ENCODE measurements at regions not wholly inside any gene's neighbourhood (a gene's known extent, or its start where the extent isn't known, plus 50 kb on each side); places are given as distances from the start of the nearest gene placed in this dataset.

GRCh38 chr4:12884846-12885796 lies 599.0 kb downstream of the RAB28 start:
- Histone ChIP-seq H3K27me3 (replicated peaks; ENCODE audit: insufficient read depth) (no peaks in the 10 kb centered on the region), H3K27ac (no peak overlapping the region), H3K9me3 (no peaks in the 10 kb centered on the region), H3K4me1 (ENCODE audit: control insufficient read depth in 1 of 2, low read depth in 2 of 2) (no peaks in the 10 kb centered on the region), H3K36me3 (no peaks in the 10 kb centered on the region), H3K4me3 (no peak overlapping the region)
- DNase-seq (ENCODE audit: low spot score) (no peak), ATAC-seq (ENCODE audit: insufficient number of reproducible peaks, low FRiP score, low read depth) (no peak)
- no peak for TF ChIP-seq CTCF (IDR thresholded peaks at IDR 0.05)

GRCh38 chr4:12881945-12882584 lies 602.1 kb downstream of the RAB28 start:
- Histone ChIP-seq H3K4me3 (no peak overlapping the region), H3K4me1 (ENCODE audit: control insufficient read depth in 1 of 2, low read depth in 2 of 2) (no peaks in the 10 kb centered on the region), H3K27me3 (replicated peaks; ENCODE audit: insufficient read depth) (no peaks in the 10 kb centered on the region), H3K36me3 (no peaks in the 10 kb centered on the region), H3K9me3 (no peaks in the 10 kb centered on the region), H3K27ac (no peak overlapping the region)
- DNase-seq (ENCODE audit: low spot score) = no peak
- TF ChIP-seq CTCF (IDR thresholded peaks at IDR 0.05) = no peak
- ATAC-seq (ENCODE audit: insufficient number of reproducible peaks, low FRiP score, low read depth) = no peak

DNA sequence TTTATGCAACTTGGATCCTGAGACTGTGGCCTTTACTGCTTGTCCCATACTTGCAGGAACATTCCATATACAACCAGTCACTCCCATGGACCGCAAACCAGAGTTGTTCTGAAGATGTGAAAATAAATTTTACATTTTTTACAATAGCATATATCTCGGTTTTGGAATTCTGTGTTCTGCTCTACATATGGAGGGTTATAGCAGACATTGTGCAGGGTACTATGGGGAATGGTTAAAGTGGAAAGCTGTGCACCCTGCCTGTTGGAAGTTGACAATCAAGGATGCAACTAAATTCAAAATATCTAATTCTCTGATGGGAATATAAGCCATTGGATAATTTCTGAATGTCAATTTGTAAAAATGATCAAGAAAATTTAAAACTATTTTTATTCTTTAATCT lies 603.3 kb downstream of the RAB28 start:
- Histone ChIP-seq H3K9me3 (no peaks in the 10 kb centered on the region), H3K27me3 (replicated peaks; ENCODE audit: insufficient read depth) (no peaks in the 10 kb centered on the region), H3K36me3 (no peaks in the 10 kb centered on the region), H3K4me3 (no peak overlapping the region), H3K4me1 (ENCODE audit: control insufficient read depth in 1 of 2, low read depth in 2 of 2) (no peaks in the 10 kb centered on the region), H3K27ac (no peak overlapping the region)
- no peak for TF ChIP-seq CTCF (IDR thresholded peaks at IDR 0.05)
- ATAC-seq (ENCODE audit: insufficient number of reproducible peaks, low FRiP score, low read depth) = no peak
- no peak for DNase-seq (ENCODE audit: low spot score)

- Histone ChIP-seq H3K27ac (no peak overlapping the region), H3K36me3 (no peaks in the 10 kb centered on the region), H3K9me3 (no peaks in the 10 kb centered on the region), H3K27me3 (replicated peaks; ENCODE audit: insufficient read depth) (no peaks in the 10 kb centered on the region), H3K4me1 (ENCODE audit: control insufficient read depth in 1 of 2, low read depth in 2 of 2) (no peaks in the 10 kb centered on the region), H3K4me3 (no peak overlapping the region)
- no peak for DNase-seq (ENCODE audit: low spot score)
- TF ChIP-seq CTCF (IDR thresholded peaks at IDR 0.05) = no peak
- ATAC-seq (ENCODE audit: insufficient number of reproducible peaks, low FRiP score, low read depth) = no peak
Measured at GRCh38 chr4:12879496-12879895, 604.6 kb downstream of the RAB28 start.

GRCh38 chr4:12875640-12876243 lies 608.4 kb downstream of the RAB28 start:
- Histone ChIP-seq H3K4me3 (no peak overlapping the region), H3K36me3 (no peaks in the 10 kb centered on the region), H3K27ac (no peak overlapping the region), H3K4me1 (ENCODE audit: control insufficient read depth in 1 of 2, low read depth in 2 of 2) (no peaks in the 10 kb centered on the region), H3K9me3 (no peaks in the 10 kb centered on the region), H3K27me3 (replicated peaks; ENCODE audit: insufficient read depth) (no peaks in the 10 kb centered on the region)
- no peak for TF ChIP-seq CTCF (IDR thresholded peaks at IDR 0.05)
- DNase-seq (ENCODE audit: low spot score) = no peak
- no peak for ATAC-seq (ENCODE audit: insufficient number of reproducible peaks, low FRiP score, low read depth)
